GM18502 (cell line): ENCODE measurements at regions not wholly inside any gene's neighbourhood (a gene's known extent, or its start where the extent isn't known, plus 50 kb on each side); places are given as distances from the start of the nearest gene placed in this dataset.

Experiments used
- ATAC-seq: cut with Tn5 transposase; IDR thresholded peaks from one replicate; pipeline ENCODE4 v1.9.1; 2021; ENCODE audit warnings: mild to moderate bottlenecking; ENCODE audit not compliant: unreplicated experiment, poor library complexity

DNA sequence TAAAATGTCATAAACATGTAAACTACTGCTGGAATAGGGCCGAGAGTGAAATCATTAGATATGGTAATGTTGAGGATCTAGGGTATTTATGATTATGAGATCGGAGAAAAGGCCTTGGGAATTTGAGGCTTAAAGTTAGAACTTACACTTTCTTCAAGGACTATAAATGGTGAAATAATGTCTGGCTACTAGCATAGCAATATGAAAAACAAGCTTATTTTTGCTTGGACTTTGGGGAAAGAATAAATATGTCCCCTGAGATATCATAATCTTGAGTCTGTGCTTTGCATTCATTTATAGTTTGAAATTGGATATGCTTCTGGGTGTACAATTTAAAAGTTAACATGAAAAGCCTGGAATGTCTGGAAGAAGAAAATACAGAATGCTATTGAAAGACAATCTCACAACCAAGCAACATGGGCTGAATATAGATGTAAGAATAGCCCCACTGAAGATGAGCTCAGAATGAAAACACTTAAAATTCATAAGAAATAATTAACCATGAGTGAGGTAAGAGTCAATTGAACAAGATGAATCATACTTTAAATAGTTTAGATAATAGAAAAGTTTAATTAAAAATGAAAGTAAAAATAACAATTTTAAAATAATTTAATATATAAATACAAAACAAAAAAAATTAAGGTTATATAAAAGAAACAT, 1555.4 kb upstream of the MIR17HG start:
- no peak for ATAC-seq

DNA sequence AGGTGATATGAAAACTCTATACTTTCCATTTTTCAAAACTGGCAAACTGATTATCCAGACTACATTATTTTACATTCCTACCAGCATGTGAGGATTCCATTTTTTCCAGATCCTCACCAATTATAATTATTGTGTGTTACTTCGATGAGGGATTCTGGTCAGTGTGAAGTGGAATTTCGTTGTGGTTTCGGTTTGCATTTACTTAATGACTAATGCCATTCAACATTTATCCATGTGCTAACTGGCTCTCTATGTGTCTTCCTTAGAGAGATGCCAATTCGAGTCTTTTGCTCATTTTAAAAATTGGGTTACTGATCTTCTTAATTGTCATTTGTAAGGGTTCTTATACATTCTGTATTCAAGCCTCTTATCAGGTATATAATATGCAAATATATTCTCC, 1551.3 kb upstream of the MIR17HG start:
- no peak for ATAC-seq

DNA sequence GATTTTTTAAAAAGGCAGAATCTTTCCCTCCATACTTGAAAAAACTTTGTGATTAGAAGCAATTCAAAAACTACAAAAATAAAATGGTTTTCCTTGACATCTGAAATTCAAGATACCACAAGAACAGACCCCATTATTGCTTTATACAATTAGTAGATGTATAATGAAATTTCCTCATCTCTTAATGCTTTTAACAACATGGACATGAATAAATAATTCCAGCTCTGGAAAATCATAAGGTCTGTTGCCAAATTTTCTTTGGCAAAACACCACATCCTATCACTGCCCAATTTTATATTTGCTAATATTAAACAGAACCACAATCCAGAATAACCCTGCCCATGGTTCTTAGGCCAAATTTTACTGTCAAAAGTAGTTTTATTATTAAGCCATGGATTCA, 1543.6 kb upstream of the MIR17HG start:
- ATAC-seq, result no peak

DNA sequence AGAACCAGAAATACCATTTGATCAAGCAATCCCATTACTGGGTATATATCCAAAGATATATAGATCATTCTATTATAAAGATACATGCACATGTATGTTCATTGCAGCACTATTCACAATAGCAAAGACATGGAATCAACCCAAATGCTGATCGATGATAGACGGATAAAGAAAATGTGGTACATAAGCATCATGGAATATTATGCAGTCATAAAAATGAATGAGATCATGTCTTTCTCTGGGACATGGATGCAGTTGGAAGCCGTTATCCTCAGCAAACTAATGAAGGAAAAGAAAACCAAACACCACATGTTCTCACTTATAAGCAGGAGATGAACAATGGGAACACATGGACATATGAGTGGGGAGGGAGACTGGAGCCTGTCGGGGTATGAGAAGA, 1540.9 kb upstream of the MIR17HG start:
- ATAC-seq, result no peak

- ATAC-seq, result no peak
Measured at GRCh38 chr13:89812856-89813255, 1534.6 kb upstream of the MIR17HG start.

DNA sequence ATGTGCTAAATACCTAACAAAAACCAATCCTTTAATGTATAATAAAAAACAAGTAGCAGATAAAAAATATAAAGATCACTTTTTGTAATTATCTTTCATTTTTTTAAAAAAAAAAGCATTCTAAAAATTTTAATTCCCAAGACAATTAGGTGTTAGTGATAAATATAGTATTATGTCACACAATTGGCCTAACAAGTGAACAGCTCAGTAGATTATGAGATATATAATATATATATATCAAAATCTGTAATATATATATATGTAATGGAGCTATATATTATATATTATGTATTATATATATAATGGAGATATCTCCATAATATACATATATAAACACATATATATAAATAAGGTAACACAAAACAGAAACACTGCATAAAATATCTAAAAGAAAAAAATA, 1531.1 kb upstream of the MIR17HG start:
- ATAC-seq, result no peak

DNA sequence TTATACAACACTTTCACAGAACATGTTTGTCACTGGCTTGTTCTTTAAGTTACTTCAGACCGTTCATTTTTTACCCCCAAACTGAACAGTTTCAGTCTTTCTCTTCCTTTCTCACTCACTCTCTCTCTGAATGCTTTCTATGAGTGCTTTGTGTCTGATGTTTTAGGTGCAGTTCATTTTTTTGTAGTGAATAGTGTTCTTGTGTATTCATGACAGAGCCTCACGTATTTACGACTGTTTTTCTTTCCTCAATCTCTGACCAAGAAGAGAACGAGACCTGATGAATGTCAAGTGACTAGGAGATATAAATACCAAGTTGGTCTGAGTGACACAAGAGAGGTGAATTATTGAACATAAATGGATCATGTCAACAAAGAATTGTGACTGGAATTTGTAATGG, 1525.0 kb upstream of the MIR17HG start:
- no peak for ATAC-seq

- no peak for ATAC-seq
Measured at GRCh38 chr13:89827552-89827951, 1519.9 kb upstream of the MIR17HG start.

GRCh38 chr13:89828506-89828905, 1519.0 kb upstream of the MIR17HG start:
- no peak for ATAC-seq

DNA sequence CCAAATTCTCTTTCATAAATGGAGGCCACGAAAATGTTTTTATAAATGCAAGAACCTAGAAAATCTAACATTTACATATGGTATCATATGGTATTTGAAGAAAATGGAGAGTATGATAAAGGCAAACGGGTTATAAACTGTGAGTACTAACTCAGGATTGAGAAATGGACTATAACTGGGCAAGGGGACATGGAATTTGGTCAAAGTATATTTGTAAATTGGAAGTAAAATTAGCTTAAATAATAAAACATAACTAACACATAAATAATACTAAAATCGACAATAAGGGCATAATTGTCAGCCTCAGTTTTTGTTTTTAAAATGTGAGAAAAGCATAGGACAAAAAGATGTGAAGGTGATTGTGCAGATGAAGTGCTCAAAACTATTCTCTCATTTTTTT, 1516.3 kb upstream of the MIR17HG start:
- ATAC-seq, result no peak

DNA sequence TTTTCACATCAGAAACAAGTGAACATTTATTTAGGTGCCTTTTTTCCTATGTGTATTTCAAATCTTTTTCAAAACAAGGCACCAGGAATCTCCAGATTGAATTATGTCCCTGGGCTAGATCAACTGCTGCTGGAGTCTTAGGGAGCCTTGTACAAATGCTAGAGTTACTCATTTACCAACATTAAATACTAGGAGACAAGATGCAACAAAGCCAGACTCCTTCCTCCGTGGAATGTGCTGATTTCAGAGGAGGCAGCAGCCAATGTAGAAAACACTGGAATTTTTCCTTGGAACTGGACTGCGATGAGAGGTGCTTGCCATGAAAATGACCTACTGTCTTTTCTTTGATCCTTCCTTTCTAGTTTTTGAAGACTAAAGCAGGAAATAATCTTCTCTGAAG, 1514.7 kb upstream of the MIR17HG start:
- no peak for ATAC-seq

GRCh38 chr13:89843621-89844020, 1503.9 kb upstream of the MIR17HG start:
- no peak for ATAC-seq

DNA sequence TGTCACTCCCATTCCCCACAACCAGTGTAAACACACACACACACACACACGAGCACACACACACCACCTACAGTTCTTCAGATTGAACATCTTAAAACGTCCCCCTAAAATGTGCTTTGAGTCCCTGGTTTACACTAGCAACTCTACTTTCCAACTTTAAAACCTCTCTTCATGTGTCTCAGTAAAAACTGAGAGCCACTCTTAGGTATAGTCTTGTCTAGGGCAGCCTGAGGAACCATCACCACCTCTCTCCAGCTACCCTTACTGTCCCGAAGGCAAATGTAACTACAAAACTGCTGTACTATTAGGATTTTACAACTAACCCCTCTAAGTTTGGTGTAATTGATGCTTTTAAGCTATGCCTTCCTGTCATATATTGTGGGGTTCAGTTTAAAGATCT, 1501.6 kb upstream of the MIR17HG start:
- ATAC-seq, result no peak

- ATAC-seq, result no peak
Measured at GRCh38 chr13:89846926-89847585, 1500.4 kb upstream of the MIR17HG start.

- ATAC-seq, result no peak
Measured at GRCh38 chr13:89852570-89852969, 1494.9 kb upstream of the MIR17HG start.

GRCh38 chr13:89856512-89856911, 1491.0 kb upstream of the MIR17HG start:
- ATAC-seq, result no peak

- ATAC-seq, result no peak
Measured at GRCh38 chr13:89857502-89857901, 1490.0 kb upstream of the MIR17HG start.

- no peak for ATAC-seq
Measured at GRCh38 chr13:89862011-89862690, 1485.3 kb upstream of the MIR17HG start.

DNA sequence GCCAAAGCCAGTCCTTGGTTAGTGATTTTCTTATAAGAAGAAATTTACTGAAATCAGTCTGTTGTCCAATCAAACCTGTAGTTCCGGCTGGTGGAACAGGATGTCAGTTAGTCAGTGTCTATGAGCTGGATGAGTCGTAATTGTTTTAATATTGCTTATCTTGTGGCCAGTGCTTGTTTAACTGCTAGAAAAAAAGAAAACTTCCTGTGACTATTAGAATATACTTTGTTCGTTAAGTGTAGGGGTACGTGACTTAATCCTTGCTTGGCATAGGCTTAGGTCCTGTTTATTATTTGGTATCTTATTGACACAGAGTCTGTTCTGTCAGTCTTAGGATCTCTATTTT, 1484.8 kb upstream of the MIR17HG start:
- no peak for ATAC-seq

- no peak for ATAC-seq
Measured at GRCh38 chr13:89865164-89866064, 1482.1 kb upstream of the MIR17HG start.

DNA sequence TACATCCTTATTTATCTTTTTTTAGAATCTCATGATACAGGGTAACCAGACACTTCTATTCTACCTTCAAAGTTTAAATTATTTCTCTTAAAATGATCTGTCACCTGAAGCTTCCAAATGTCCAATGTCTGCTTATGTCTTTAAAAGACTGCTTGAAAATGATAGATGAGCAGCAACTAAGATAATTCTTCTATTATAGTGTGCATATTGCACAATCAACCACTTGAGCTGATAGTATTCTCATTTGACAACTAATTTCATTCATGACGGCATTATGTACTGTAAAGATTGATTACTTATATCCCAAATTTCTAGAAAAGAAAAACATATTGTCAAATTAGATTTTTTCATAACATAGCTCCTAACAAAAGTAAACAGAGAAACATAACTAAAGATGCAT, 1478.2 kb upstream of the MIR17HG start:
- no peak for ATAC-seq
